Esophagus squamous epithelium (tissue), 5 donors: ENCODE measurements at regions not wholly inside any gene's neighbourhood (a gene's known extent, or its start where the extent isn't known, plus 50 kb on each side); places are given as distances from the start of the nearest gene placed in this dataset.

ENCODE experiments used
- DNase-seq: peaks from one replicate; lab custom pipeline; 2025; lab: John Stamatoyannopoulos, UW
- H3K27ac ChIP-seq, 4 donors: fragments of 200-600 bp; sonication (generic); one replicate each; pipeline ENCODE4 v1.5.1; 2016 to 2019; ENCODE audit warnings: mild to moderate bottlenecking in 1 of 4
- H3K27me3 ChIP-seq, 4 donors: fragments of 200-600 bp; sonication (generic); 1 replicate in 3 of 4; 2 replicates in 1 of 4; pipeline versions ENCODE4 v1.5.1 to v1.6.0; 2017 to 2021; ENCODE audit warnings: antibody characterized with exemption in 1 of 4
- H3K36me3 ChIP-seq, 3 donors: fragments of 200-600 bp; sonication (generic); one replicate each; pipeline ENCODE4 v1.5.1; 2016 to 2019
- H3K4me1 ChIP-seq, 3 donors: fragments of 200-600 bp; sonication (generic); one replicate each; pipeline ENCODE4 v1.5.1; 2017 to 2019
- H3K4me3 ChIP-seq, 4 donors: fragments of 200-600 bp; sonication (generic); 1 replicate in 3 of 4; 2 replicates in 1 of 4; pipeline ENCODE4 v1.5.1; 2016 to 2019; ENCODE audit warnings: mild to moderate bottlenecking in 2 of 4, moderate library complexity in 1 of 4
- H3K9me3 ChIP-seq, 3 donors: fragments of 200-600 bp; sonication (generic); one replicate each; pipeline ENCODE4 v1.5.1; 2016 to 2019
- CTCF ChIP-seq, 6 experiments: fragments of 450-650 bp in 4 of 6; fragments of 200-600 bp in 2 of 6; sonication (generic) in 2 of 6; IDR thresholded peaks; one replicate each; pipeline ENCODE4 v1.5.1; 2016 to 2019; ENCODE audit warnings: antibody characterized with exemption in 6 of 6, mild to moderate bottlenecking in 4 of 6, moderate library complexity in 4 of 6
- POLR2A ChIP-seq, 4 donors: fragments of 450-650 bp; IDR thresholded peaks; one replicate each; pipeline ENCODE4 v1.6.1; 2017; ENCODE audit warnings: antibody characterized with exemption in 4 of 4, mild to moderate bottlenecking in 4 of 4, moderate library complexity in 3 of 4
- WGBS, 2 donors: methylation state at CpG; one replicate each; pipeline ENCODE4 v1.1.5; 2018; 5-methylcytosine and 5-hydroxymethylcytosine counted together
- intact Hi-C: fragments of 100-400 bp; cut with DNase I; formaldehyde crosslinking; loops from one replicate; pipeline ENCODE4 v1.15.0; 2022
- donor health status: DM: yes; HTN: yes; CAD: no.

GRCh38 chrX:8868070-8868773 lies 67.0 kb upstream of the FAM9A start:
- no peaks in the 10 kb centered on the region for H3K9me3 ChIP-seq
- H3K4me1 ChIP-seq = no peaks in the 10 kb centered on the region
- 50 to 53% methylated on average over 5 of the region's 5 CpGs for WGBS, 2 donors
- TF ChIP-seq POLR2A (IDR thresholded peaks at IDR 0.05) = no peak
- TF ChIP-seq CTCF (IDR thresholded peaks at IDR 0.05) = no peak
- intact Hi-C loops = no loop called here
- H3K27ac ChIP-seq = no peak overlapping the region
- no peak overlapping the region for H3K4me3 ChIP-seq
- DNase-seq = no peak
- no peaks in the 10 kb centered on the region for H3K36me3 ChIP-seq
- H3K27me3 ChIP-seq = no peaks in the 10 kb centered on the region

DNA sequence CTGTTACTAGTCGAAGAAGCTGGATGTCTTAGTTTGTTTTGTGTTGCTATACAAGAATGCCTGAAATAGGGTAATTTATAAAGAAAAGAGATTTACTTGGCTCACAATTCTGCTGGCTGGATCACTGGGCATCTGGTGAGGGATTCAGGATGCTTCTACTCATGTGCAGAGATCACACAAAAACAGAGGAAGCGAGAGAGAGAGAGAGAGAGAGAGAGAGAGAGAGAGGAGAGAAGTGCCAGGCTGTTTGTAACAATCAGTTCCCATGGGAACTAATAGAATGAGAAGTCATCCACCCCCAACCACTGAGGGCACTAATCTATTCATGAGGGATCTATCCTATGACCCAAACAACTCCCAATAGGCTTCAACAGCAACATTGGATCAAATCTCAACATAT lies 66.2 kb upstream of the FAM9A start:
- Histone ChIP-seq H3K27ac (no peak overlapping the region), H3K27me3 (no peaks in the 10 kb centered on the region), H3K9me3 (no peaks in the 10 kb centered on the region), H3K4me1 (no peaks in the 10 kb centered on the region), H3K36me3 (no peaks in the 10 kb centered on the region), H3K4me3 (no peak overlapping the region)
- intact Hi-C loops = no loop called here
- 39 to 83% methylated on average over 1 to 2 of the region's 2 CpGs for WGBS, 2 donors
- no peak for DNase-seq
- no peak for TF ChIP-seq POLR2A (IDR thresholded peaks at IDR 0.05)
- no peak for TF ChIP-seq CTCF (IDR thresholded peaks at IDR 0.05)

DNA sequence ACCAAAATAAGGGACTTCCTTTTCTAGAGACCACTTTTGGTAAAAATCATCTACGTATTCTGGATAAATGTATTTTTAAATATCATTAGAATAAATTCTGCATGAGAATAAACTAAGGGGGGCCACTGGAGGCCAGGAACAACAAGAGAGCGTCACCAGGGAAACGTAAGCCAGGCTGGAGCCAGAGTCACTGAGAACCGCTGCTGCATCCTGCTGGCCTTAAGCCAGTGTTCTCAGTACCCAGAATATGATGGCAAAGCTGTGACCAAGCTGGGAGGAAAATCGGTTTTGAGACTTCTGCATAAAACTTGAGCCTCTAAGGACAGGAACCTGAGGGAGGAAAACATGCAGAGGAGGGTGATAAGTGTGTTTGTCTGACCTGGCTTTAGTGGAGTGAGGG lies 63.0 kb upstream of the FAM9A start:
- H3K27me3 ChIP-seq = no peaks in the 10 kb centered on the region
- intact Hi-C loops = no loop called here
- no peaks in the 10 kb centered on the region for H3K36me3 ChIP-seq
- H3K27ac ChIP-seq = no peak overlapping the region
- WGBS, 2 donors = 23 to 30% methylated on average over 5 of the region's 5 CpGs
- H3K4me1 ChIP-seq = no peaks in the 10 kb centered on the region
- no peak for DNase-seq
- H3K9me3 ChIP-seq = no peaks in the 10 kb centered on the region
- H3K4me3 ChIP-seq = no peak overlapping the region
- no peak for TF ChIP-seq POLR2A (IDR thresholded peaks at IDR 0.05)
- no peak for TF ChIP-seq CTCF (IDR thresholded peaks at IDR 0.05)

DNA sequence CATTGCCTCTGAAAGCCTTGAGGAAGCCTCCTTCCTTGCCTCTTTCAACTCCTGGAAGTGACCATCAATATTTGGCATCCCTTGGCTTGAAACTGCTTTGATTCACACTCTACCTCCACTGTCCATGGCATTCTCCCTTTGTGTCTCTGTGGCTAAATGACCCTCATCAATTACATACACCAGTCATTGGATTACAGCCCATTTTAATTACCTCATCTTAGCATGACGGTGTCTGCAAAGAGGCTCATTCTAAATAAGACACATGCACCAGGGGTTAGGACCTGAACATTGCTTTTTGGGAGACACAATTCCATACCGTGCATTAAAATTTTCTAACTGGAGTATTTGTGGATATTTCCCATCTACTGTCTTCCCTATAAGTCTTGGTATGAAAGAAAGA lies 60.7 kb upstream of the FAM9A start:
- intact Hi-C loops = no loop called here

More for the DNA sequence above, 60.7 kb upstream of the FAM9A start:
- DNase-seq = no peak
- Histone ChIP-seq H3K27me3 (no peaks in the 10 kb centered on the region), H3K4me1 (no peaks in the 10 kb centered on the region), H3K9me3 (no peaks in the 10 kb centered on the region), H3K4me3 (no peak overlapping the region), H3K36me3 (no peaks in the 10 kb centered on the region), H3K27ac (no peak overlapping the region)
- 78 to 80% methylated on average over 1 to 2 of the region's 2 CpGs for WGBS, 2 donors
- TF ChIP-seq POLR2A (IDR thresholded peaks at IDR 0.05) = no peak
- TF ChIP-seq CTCF (IDR thresholded peaks at IDR 0.05) = no peak
